Retinal pigment epithelial cell (primary cell): ENCODE measurements at regions not wholly inside any gene's neighbourhood (a gene's known extent, or its start where the extent isn't known, plus 50 kb on each side); places are given as distances from the start of the nearest gene placed in this dataset.

Experiments used
- DNase-seq: peaks from one replicate; pipeline ENCODE4 v3.0.0-alpha.2; 2010; ENCODE audit warnings: low read depth
- H3K4me3 ChIP-seq: 2 replicates; pipeline ENCODE4 v1.5.1; 2011; ENCODE audit warnings: mild to moderate bottlenecking, low read length, control low read depth, moderate library complexity
- CTCF ChIP-seq: conservative IDR thresholded peaks from 2 replicates; pipeline ENCODE4 v1.5.1; 2011; ENCODE audit warnings: low read depth, low read length, control low read depth, inconsistent platforms

- TF ChIP-seq CTCF: no peak
- no peak overlapping the region for H3K4me3 ChIP-seq
- DNase-seq: no peak
Measured at GRCh38 chr10:52994370-52994769, 221.8 kb upstream of the MBL2 start.

GRCh38 chr10:52993109-52993508, 220.5 kb upstream of the MBL2 start:
- DNase-seq: no peak
- TF ChIP-seq CTCF: no peak
- no peak overlapping the region for H3K4me3 ChIP-seq

GRCh38 chr10:52992567-52992966, 220.0 kb upstream of the MBL2 start:
- no peak for TF ChIP-seq CTCF

GRCh38 chr10:52988923-52989322, 216.3 kb upstream of the MBL2 start:
- no peak overlapping the region for H3K4me3 ChIP-seq
- no peak for TF ChIP-seq CTCF
- no peak for DNase-seq

More at GRCh38 chr10:52992567-52992966, 220.0 kb upstream of the MBL2 start:
- no peak for DNase-seq
- H3K4me3 ChIP-seq: no peak overlapping the region

- TF ChIP-seq CTCF: no peak
- no peak overlapping the region for H3K4me3 ChIP-seq
Measured at GRCh38 chr10:52986125-52986524, 213.5 kb upstream of the MBL2 start.

GRCh38 chr10:52984169-52984568, 211.6 kb upstream of the MBL2 start:
- no peak for TF ChIP-seq CTCF
- no peak overlapping the region for H3K4me3 ChIP-seq
- DNase-seq: no peak

More at GRCh38 chr10:52986125-52986524, 213.5 kb upstream of the MBL2 start:
- DNase-seq: no peak

- no peak overlapping the region for H3K4me3 ChIP-seq
- DNase-seq: no peak
- no peak for TF ChIP-seq CTCF
Measured at GRCh38 chr10:52979295-52979990, 206.9 kb upstream of the MBL2 start.
